ENCODE measurements at regions not wholly inside any gene's neighbourhood (a gene's known extent, or its start where the extent isn't known, plus 50 kb on each side); places are given as distances from the start of the nearest gene placed in this dataset.

DNA sequence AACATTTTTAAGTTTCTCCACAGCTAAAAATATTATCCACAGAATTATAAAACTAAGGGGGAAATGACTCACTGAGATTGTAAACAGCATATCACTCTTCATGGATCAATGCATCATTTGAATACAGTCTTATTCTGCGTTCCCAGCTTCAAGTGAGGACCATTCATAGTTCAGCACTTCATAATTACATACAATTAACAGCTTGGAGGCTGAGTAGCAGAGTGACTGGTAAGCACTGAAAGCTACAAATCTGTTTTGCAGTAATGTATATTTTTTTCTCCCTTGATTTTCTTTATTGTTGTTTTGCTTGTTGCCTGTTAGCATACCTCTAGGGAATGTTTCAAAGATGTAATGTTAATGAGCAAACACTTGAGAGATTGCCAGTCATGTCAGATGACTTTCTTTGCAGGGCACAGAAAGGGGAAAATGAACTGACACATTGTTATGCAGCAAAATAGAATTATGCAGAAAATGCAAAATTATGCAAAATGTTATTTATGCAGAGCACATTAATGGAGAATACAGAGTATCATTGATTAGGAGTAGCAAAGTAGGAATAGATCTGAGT lies 138.6 kb downstream of the RPS29 start:
- Histone ChIP-seq H3K9me3 (peaks cover 0 to 13% of the 10 kb centered on the region in 2 donors), H3K4me3 (no peak overlapping the region), H3K4me1 (no peaks in the 10 kb centered on the region), H3K36me3 (no peaks in the 10 kb centered on the region), H3K27ac (no peak overlapping the region), H3K27me3 (no peaks in the 10 kb centered on the region)
- intact Hi-C loops (cut with DNase I), result no loop called here
- TF ChIP-seq, protein P1, sequence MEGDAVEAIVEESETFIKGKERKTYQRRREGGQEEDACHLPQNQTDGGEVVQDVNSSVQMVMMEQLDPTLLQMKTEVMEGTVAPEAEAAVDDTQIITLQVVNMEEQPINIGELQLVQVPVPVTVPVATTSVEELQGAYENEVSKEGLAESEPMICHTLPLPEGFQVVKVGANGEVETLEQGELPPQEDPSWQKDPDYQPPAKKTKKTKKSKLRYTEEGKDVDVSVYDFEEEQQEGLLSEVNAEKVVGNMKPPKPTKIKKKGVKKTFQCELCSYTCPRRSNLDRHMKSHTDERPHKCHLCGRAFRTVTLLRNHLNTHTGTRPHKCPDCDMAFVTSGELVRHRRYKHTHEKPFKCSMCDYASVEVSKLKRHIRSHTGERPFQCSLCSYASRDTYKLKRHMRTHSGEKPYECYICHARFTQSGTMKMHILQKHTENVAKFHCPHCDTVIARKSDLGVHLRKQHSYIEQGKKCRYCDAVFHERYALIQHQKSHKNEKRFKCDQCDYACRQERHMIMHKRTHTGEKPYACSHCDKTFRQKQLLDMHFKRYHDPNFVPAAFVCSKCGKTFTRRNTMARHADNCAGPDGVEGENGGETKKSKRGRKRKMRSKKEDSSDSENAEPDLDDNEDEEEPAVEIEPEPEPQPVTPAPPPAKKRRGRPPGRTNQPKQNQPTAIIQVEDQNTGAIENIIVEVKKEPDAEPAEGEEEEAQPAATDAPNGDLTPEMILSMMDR (IDR thresholded peaks at IDR 0.05), result no peak
- ATAC-seq (no peak), DNase-seq (no peak)

DNA sequence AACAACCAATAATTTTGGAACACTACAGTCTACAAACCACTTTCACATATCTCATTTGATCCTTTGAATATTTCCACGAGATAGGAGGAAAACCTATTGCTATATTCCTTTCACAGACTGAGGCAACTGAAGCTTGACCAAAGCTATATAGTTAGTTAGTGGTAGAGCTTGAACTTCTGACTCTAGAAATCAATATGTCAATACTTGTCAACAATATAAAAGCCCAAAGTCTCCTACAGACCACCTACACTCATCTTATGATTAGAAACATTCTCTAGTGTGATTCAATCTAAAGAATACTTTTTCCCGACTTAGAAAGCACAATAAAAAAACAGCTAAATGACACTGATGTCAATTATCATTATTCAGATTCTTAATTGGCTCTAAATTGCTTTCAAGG lies 139.4 kb downstream of the RPS29 start:
- TF ChIP-seq, protein P1 (IDR thresholded peaks at IDR 0.05), result no peak

DNA sequence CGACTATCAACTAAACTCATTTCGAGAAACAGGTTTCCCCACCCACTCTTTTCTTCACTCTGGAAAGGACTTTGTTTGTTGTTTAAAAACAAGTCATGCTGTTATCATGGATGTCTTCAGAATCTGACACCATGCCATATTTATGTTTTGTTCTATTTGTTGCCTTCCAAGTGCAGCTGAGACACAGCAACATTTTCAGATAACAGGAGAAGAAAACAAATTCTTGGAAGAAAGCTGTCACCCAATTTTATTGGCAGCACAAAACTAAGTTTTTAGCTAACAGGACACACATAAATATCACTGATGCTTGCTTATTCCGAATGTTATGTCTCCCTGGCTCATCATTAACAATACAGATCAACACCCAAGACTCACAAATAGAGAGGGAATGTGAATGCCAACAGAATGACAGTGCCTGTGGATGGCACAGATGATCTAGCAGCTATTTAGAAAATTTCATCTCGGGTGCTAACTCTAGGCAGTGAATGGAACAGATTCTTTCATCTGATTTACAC lies 147.9 kb downstream of the RPS29 start:
- no peaks in the 10 kb centered on the region for H3K4me1 ChIP-seq
- H3K36me3 ChIP-seq, result no peaks in the 10 kb centered on the region
- ATAC-seq (no peak), DNase-seq (peak in 2 of 4 donors; percentile 39 to 54)
- H3K4me3 ChIP-seq, result no peak overlapping the region
- H3K27ac ChIP-seq, result no peak overlapping the region
- intact Hi-C loops (cut with DNase I), result no loop called here
- TF ChIP-seq, protein P1 (IDR thresholded peaks at IDR 0.05), result no peak
- H3K27me3 ChIP-seq, result no peaks in the 10 kb centered on the region
- peaks cover 0 to 10% of the 10 kb centered on the region in 2 donors for H3K9me3 ChIP-seq

More for the DNA sequence above, 139.4 kb downstream of the RPS29 start:
- DNase-seq, result no peak
- H3K4me3 ChIP-seq, result no peak overlapping the region
- H3K27ac ChIP-seq, result no peak overlapping the region
- no peak for ATAC-seq
- no peaks in the 10 kb centered on the region for H3K4me1 ChIP-seq
- peaks cover 0 to 13% of the 10 kb centered on the region in 2 donors for H3K9me3 ChIP-seq
- H3K27me3 ChIP-seq, result no peaks in the 10 kb centered on the region
- H3K36me3 ChIP-seq, result no peaks in the 10 kb centered on the region
- intact Hi-C loops (cut with DNase I), result no loop called here

DNA sequence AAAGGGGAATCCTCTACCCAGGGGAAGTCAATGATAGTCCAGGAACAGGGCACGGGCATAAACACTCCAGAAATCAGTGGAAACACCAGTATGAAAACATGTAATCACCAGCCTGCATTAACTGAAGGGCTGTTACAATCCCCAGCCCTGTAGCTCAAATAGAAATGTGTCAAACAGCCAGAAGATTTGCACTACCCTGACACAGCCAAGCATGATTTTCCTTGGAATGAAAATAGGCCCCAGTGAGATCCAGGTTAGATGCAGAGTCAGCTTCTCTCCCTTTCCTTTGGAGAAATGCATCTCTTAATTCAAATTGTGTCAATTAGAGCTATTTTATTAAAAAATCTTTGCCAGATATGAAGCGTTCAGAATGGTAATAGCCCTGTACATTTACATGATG lies 158.1 kb downstream of the RPS29 start:
- no peak overlapping the region for H3K27ac ChIP-seq

DNA sequence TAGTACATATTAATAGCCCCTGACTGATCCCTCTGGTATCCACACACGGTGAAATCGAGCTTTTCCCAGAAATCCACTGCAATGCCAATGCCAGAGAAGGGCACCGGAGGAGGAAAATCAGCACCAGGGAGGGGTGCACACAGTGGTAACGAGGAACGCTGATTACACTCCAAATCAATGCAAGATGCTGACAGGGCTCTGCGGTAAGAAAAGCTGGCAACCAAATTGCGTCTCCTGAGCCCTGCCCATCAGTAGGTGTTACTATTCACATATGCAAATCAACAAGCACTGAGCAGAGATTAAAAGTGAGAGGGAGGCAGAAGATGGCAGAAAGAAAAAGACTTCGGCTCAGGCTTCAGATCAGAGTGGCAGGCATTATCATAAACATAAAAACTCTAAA lies 159.1 kb downstream of the RPS29 start:
- Histone ChIP-seq H3K4me1 (no peaks in the 10 kb centered on the region), H3K9me3 (peaks cover 0 to 12% of the 10 kb centered on the region in 2 donors), H3K36me3 (no peaks in the 10 kb centered on the region), H3K27ac (no peak overlapping the region), H3K27me3 (no peaks in the 10 kb centered on the region), H3K4me3 (no peak overlapping the region)
- TF ChIP-seq, protein P1 (IDR thresholded peaks at IDR 0.05), result no peak
- no peak for ATAC-seq
- no peak for DNase-seq
- intact Hi-C loops (cut with DNase I), result no loop called here

More for the DNA sequence above, 158.1 kb downstream of the RPS29 start:
- peaks cover 0 to 22% of the 10 kb centered on the region in 2 donors for H3K9me3 ChIP-seq
- H3K36me3 ChIP-seq, result no peaks in the 10 kb centered on the region
- no peaks in the 10 kb centered on the region for H3K27me3 ChIP-seq
- intact Hi-C loops (cut with DNase I), result no loop called here
- no peak overlapping the region for H3K4me3 ChIP-seq
- H3K4me1 ChIP-seq, result no peaks in the 10 kb centered on the region
- ATAC-seq, result no peak
- TF ChIP-seq, protein P1 (IDR thresholded peaks at IDR 0.05), result no peak
- no peak for DNase-seq

All from left lung (tissue), 4 donors.